Thyroid gland (tissue), 4 donors: ENCODE measurements at regions not wholly inside any gene's neighbourhood (a gene's known extent, or its start where the extent isn't known, plus 50 kb on each side); places are given as distances from the start of the nearest gene placed in this dataset.

ENCODE experiments used
- DNase-seq, 2 donors: peaks; one replicate each; pipeline ENCODE4 v3.0.0-alpha.2; 2019
- H3K27ac ChIP-seq, 3 donors: fragments of 200-600 bp; sonication (generic); 1 replicate in 2 of 3; 2 replicates in 1 of 3; pipeline ENCODE4 v1.5.1; 2016 to 2019; ENCODE audit warnings: mild to moderate bottlenecking in 1 of 3, moderate library complexity in 1 of 3
- H3K27me3 ChIP-seq: fragments of 200-600 bp; sonication (generic); one replicate; pipeline ENCODE4 v1.5.1; 2019
- H3K36me3 ChIP-seq, 2 donors: fragments of 200-600 bp; sonication (generic); one replicate each; pipeline ENCODE4 v1.5.1; 2016 to 2019
- H3K4me1 ChIP-seq, 2 donors: fragments of 200-600 bp; sonication (generic); one replicate each; pipeline ENCODE4 v1.5.1; 2017 to 2019
- H3K4me3 ChIP-seq, 3 donors: fragments of 200-600 bp; sonication (generic); replicated peaks in 1 of 3; 1 replicate in 2 of 3; 2 replicates in 1 of 3; pipeline ENCODE4 v1.5.1; 2016; ENCODE audit warnings: mild to moderate bottlenecking in 1 of 3
- H3K9me3 ChIP-seq: fragments of 200-600 bp; sonication (generic); one replicate; pipeline ENCODE4 v1.5.1; 2017
- CTCF ChIP-seq, 6 experiments: fragments of 200-600 bp in 3 of 6; fragments of 450-650 bp in 3 of 6; sonication (generic) in 3 of 6; IDR thresholded peaks; one replicate each; pipeline ENCODE4 v1.5.1; 2016 to 2019; ENCODE audit warnings: antibody characterized with exemption in 6 of 6, mild to moderate bottlenecking in 2 of 6, inconsistent platforms in 1 of 6, moderate library complexity in 1 of 6
- POLR2A ChIP-seq, 2 donors: fragments of 450-650 bp; IDR thresholded peaks; one replicate each; pipeline ENCODE4 v1.6.1; 2017; ENCODE audit warnings: antibody characterized with exemption in 2 of 2, mild to moderate bottlenecking in 2 of 2, moderate library complexity in 1 of 2
- WGBS, 2 donors: methylation state at CpG; one replicate each; pipeline ENCODE4 v1.1.5; 2017; 5-methylcytosine and 5-hydroxymethylcytosine counted together
- intact Hi-C: fragments of 100-400 bp; cut with DNase I; formaldehyde crosslinking; loops from one replicate; pipeline ENCODE4 v1.15.1; 2023

- Histone ChIP-seq H3K27me3 (no peaks in the 10 kb centered on the region), H3K9me3 (no peaks in the 10 kb centered on the region), H3K4me1 (no peaks in the 10 kb centered on the region), H3K4me3 (no peak overlapping the region), H3K27ac (no peak overlapping the region), H3K36me3 (no peaks in the 10 kb centered on the region)
- intact Hi-C loops: no loop called here
- 54 to 69% methylated on average over 1 of the region's 1 CpG for WGBS, 2 donors
- DNase-seq: no peak
- TF ChIP-seq CTCF (IDR thresholded peaks at IDR 0.05) (no peak), POLR2A (IDR thresholded peaks at IDR 0.05) (no peak)
These were observed 155.5 kb upstream of the NUDT12 start for GRCh38 chr5:103718108-103718507.

GRCh38 chr5:103708601-103709000 lies 146.0 kb upstream of the NUDT12 start:
- no peak for DNase-seq
- H3K4me3 ChIP-seq: no peak overlapping the region
- intact Hi-C loops: no loop called here
- TF ChIP-seq POLR2A (IDR thresholded peaks at IDR 0.05) (no peak), CTCF (IDR thresholded peaks at IDR 0.05) (no peak)
- no peaks in the 10 kb centered on the region for H3K4me1 ChIP-seq
- no peaks in the 10 kb centered on the region for H3K36me3 ChIP-seq
- H3K27ac ChIP-seq: no peak overlapping the region
- no peaks in the 10 kb centered on the region for H3K27me3 ChIP-seq
- no peaks in the 10 kb centered on the region for H3K9me3 ChIP-seq

GRCh38 chr5:103706939-103707682 lies 144.5 kb upstream of the NUDT12 start:
- no peaks in the 10 kb centered on the region for H3K27me3 ChIP-seq
- no peaks in the 10 kb centered on the region for H3K36me3 ChIP-seq
- no peaks in the 10 kb centered on the region for H3K9me3 ChIP-seq
- no peak overlapping the region for H3K4me3 ChIP-seq
- DNase-seq: no peak
- TF ChIP-seq POLR2A (IDR thresholded peaks at IDR 0.05) (no peak), CTCF (IDR thresholded peaks at IDR 0.05) (no peak)
- no peak overlapping the region for H3K27ac ChIP-seq
- intact Hi-C loops: no loop called here
- 73 to 77% methylated on average over 4 of the region's 4 CpGs for WGBS, 2 donors
- H3K4me1 ChIP-seq: no peaks in the 10 kb centered on the region

DNA sequence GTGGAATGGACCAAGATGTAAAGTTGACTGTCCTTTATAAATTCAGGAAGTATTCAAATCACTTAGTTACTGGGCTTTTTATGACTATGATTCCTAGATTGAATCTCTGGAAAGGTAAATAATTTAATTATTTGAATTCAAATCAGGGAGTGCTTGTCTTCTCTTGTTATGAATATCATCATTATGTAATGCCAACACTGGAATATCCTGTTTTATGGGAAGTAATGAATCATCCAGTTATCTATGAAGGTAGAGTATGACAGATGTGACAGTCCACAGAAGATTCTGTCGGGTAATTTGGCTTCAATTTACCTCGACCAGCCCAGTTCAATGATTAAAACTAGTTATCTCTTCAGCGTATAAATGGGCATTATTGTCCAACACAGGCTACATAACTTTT lies 141.0 kb upstream of the NUDT12 start:
- Histone ChIP-seq H3K27ac (no peak overlapping the region), H3K36me3 (no peaks in the 10 kb centered on the region), H3K4me1 (no peaks in the 10 kb centered on the region), H3K27me3 (no peaks in the 10 kb centered on the region), H3K4me3 (no peak overlapping the region), H3K9me3 (no peaks in the 10 kb centered on the region)
- no peak for TF ChIP-seq CTCF (IDR thresholded peaks at IDR 0.05)
- no peak for TF ChIP-seq POLR2A (IDR thresholded peaks at IDR 0.05)
- no peak for DNase-seq
- intact Hi-C loops: no loop called here
- 67 to 85% methylated on average over 3 of the region's 3 CpGs for WGBS, 2 donors

GRCh38 chr5:103693517-103693916 lies 130.9 kb upstream of the NUDT12 start:
- Histone ChIP-seq H3K4me1 (no peaks in the 10 kb centered on the region), H3K27ac (no peak overlapping the region), H3K4me3 (no peak overlapping the region), H3K36me3 (no peaks in the 10 kb centered on the region), H3K27me3 (no peaks in the 10 kb centered on the region), H3K9me3 (no peaks in the 10 kb centered on the region)
- WGBS, 2 donors: 74 to 81% methylated on average over 2 of the region's 2 CpGs
- intact Hi-C loops: no loop called here
- DNase-seq: no peak
- TF ChIP-seq CTCF (IDR thresholded peaks at IDR 0.05): no peak
- no peak for TF ChIP-seq POLR2A (IDR thresholded peaks at IDR 0.05)
